SH-SY5Y (cell line): ENCODE measurements at regions not wholly inside any gene's neighbourhood (a gene's known extent, or its start where the extent isn't known, plus 50 kb on each side); places are given as distances from the start of the nearest gene placed in this dataset.

ENCODE experiments used
- GATA2 ChIP-seq: IDR thresholded peaks from 2 replicates; pipeline ENCODE4 v1.6.1; 2011; ENCODE audit warnings: mild to moderate bottlenecking, low read depth, low read length
- GATA3 ChIP-seq: IDR thresholded peaks from 2 replicates; pipeline ENCODE4 v1.6.1; 2011; ENCODE audit warnings: low read depth, mild to moderate bottlenecking, low read length, moderate library complexity

GRCh38 chr7:24178811-24179570 is 105.0 kb upstream of the NPY start:
- no peak for TF ChIP-seq GATA3
- no peak for TF ChIP-seq GATA2
